NB4 (cell line): ENCODE measurements at regions not wholly inside any gene's neighbourhood (a gene's known extent, or its start where the extent isn't known, plus 50 kb on each side); places are given as distances from the start of the nearest gene placed in this dataset.

Experiments used
- MYC ChIP-seq: IDR thresholded peaks from 2 replicates; pipeline ENCODE4 v1.6.1; 2011; ENCODE audit warnings: low read depth, low read length
- POLR2A ChIP-seq: IDR thresholded peaks from 2 replicates; pipeline ENCODE4 v1.6.1; 2011; ENCODE audit warnings: mild to moderate bottlenecking; ENCODE audit not compliant: insufficient read length; ENCODE audit errors: extremely low read depth
- TF ChIP-seq, protein P1 (sequence below): IDR thresholded peaks from one replicate; pipeline ENCODE4 v1.5.1; 2012; ENCODE audit warnings: low read depth, low read length

DNA sequence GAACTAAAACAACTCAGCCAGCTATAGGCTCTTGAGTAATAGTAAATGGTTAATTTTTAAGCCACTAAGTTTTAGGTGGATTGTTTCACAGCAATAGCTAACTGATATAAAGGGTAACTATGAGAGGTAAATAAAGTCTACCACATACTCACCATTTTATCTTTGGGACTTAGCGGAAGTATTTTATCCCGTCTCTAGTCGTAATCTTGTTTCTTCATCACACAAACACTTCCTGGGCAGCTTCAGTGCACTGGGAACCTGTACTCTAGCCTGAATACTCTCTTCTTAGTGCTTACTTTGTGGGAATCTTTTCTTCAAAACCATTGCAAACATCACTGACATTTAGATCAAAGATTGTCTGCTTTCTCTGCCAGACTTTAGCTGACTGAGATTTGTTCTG, 360.5 kb downstream of the EPHA4 start:
- TF ChIP-seq, protein P1, sequence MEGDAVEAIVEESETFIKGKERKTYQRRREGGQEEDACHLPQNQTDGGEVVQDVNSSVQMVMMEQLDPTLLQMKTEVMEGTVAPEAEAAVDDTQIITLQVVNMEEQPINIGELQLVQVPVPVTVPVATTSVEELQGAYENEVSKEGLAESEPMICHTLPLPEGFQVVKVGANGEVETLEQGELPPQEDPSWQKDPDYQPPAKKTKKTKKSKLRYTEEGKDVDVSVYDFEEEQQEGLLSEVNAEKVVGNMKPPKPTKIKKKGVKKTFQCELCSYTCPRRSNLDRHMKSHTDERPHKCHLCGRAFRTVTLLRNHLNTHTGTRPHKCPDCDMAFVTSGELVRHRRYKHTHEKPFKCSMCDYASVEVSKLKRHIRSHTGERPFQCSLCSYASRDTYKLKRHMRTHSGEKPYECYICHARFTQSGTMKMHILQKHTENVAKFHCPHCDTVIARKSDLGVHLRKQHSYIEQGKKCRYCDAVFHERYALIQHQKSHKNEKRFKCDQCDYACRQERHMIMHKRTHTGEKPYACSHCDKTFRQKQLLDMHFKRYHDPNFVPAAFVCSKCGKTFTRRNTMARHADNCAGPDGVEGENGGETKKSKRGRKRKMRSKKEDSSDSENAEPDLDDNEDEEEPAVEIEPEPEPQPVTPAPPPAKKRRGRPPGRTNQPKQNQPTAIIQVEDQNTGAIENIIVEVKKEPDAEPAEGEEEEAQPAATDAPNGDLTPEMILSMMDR = no peak
- TF ChIP-seq POLR2A (no peak), MYC (no peak)
